SK-N-MC (cell line): ENCODE measurements at regions not wholly inside any gene's neighbourhood (a gene's known extent, or its start where the extent isn't known, plus 50 kb on each side); places are given as distances from the start of the nearest gene placed in this dataset.

ENCODE experiments used
- EZH2 ChIP-seq: fragments of 200-600 bp; sonication (generic); IDR thresholded peaks from one replicate; pipeline ENCODE4 v1.6.1; 2017; ENCODE audit warnings: antibody characterized with exemption
- FOXP2 ChIP-seq: optimal IDR thresholded peaks from 2 replicates; pipeline ENCODE3; 2011; ENCODE audit warnings: mild to moderate bottlenecking, moderate library complexity; ENCODE audit not compliant: insufficient read depth; ENCODE audit errors: extremely low read length, control extremely low read depth
- POLR2AphosphoS5 ChIP-seq: IDR thresholded peaks from 2 replicates; pipeline ENCODE4 v1.6.1; 2012; ENCODE audit warnings: mild to moderate bottlenecking, low read depth, low read length, borderline replicate concordance

DNA sequence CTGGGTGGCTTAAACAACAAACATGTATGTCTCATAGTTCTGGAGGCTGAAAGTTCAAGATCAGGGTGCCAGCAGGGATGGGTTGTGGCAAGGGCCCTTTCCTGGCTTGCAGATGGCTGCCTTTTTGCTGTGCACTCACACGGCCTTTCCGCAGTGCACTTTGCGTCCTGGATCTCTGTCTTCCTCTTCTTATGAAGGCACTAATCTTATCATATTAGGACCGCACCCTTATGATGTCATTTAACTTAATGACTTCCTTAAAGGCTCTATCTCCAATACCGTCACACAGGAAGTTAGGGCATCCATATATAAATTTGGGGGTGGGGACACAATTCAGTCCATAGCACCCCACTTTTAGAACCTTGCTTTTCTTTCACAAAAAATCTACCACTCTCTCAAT lies 255.2 kb downstream of the SNX13 start:
- TF ChIP-seq POLR2AphosphoS5 = no peak
- no peak for TF ChIP-seq EZH2
- no peak for TF ChIP-seq FOXP2
